Panc1 (cell line): ENCODE measurements at regions not wholly inside any gene's neighbourhood (a gene's known extent, or its start where the extent isn't known, plus 50 kb on each side); places are given as distances from the start of the nearest gene placed in this dataset.

Experiments
- POLR2AphosphoS5 ChIP-seq: IDR thresholded peaks from 2 replicates; pipeline ENCODE4 v1.6.1; 2012; ENCODE audit warnings: mild to moderate bottlenecking, low read depth, low read length, moderate library complexity
- SIN3A ChIP-seq: IDR thresholded peaks from 2 replicates; pipeline ENCODE4 v1.6.1; 2012; ENCODE audit warnings: low read depth, mild to moderate bottlenecking, low read length, moderate library complexity, borderline replicate concordance; ENCODE audit not compliant: insufficient read depth
- TCF7L2 ChIP-seq: IDR thresholded peaks from 2 replicates; pipeline ENCODE4 v1.6.1; 2011; ENCODE audit warnings: mild to moderate bottlenecking, low read depth, low read length, inconsistent platforms
- TF ChIP-seq, protein P1 (sequence below): fragments of 450-650 bp; IDR thresholded peaks from 2 replicates; pipeline ENCODE4 v1.5.1; 2017; ENCODE audit warnings: mild to moderate bottlenecking
- TF ChIP-seq, protein P2 (sequence below), 2 experiments: IDR thresholded peaks; 2 replicates each; pipeline ENCODE4 v1.6.1; 2011 to 2012; ENCODE audit warnings: low read depth in 2 of 2, control low read depth in 1 of 2, low read length in 1 of 2, mild to moderate bottlenecking in 1 of 2, moderate library complexity in 1 of 2; ENCODE audit not compliant: insufficient read depth in 1 of 2

DNA sequence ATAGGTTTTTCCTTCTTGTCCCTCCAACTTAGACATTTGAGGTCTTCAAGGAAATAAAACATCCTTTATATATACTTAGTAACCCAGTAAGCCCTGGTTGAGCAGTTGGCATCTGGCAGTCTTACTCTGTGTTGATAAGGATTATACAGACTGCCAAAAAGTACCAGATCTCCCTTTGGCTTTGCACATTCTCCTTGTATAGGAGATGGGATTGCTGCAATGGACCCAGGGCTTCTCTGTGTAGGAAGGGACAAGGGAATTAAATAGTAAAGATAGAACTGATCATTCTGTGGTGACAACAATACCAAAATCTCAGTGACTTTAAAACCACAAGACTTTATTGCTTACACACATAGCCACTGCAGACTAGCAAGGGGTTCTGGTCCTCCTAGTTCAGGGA lies 180.1 kb upstream of the CCDC196 start:
- TF ChIP-seq, protein P1, sequence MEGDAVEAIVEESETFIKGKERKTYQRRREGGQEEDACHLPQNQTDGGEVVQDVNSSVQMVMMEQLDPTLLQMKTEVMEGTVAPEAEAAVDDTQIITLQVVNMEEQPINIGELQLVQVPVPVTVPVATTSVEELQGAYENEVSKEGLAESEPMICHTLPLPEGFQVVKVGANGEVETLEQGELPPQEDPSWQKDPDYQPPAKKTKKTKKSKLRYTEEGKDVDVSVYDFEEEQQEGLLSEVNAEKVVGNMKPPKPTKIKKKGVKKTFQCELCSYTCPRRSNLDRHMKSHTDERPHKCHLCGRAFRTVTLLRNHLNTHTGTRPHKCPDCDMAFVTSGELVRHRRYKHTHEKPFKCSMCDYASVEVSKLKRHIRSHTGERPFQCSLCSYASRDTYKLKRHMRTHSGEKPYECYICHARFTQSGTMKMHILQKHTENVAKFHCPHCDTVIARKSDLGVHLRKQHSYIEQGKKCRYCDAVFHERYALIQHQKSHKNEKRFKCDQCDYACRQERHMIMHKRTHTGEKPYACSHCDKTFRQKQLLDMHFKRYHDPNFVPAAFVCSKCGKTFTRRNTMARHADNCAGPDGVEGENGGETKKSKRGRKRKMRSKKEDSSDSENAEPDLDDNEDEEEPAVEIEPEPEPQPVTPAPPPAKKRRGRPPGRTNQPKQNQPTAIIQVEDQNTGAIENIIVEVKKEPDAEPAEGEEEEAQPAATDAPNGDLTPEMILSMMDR: no peak
- TF ChIP-seq, protein P2, sequence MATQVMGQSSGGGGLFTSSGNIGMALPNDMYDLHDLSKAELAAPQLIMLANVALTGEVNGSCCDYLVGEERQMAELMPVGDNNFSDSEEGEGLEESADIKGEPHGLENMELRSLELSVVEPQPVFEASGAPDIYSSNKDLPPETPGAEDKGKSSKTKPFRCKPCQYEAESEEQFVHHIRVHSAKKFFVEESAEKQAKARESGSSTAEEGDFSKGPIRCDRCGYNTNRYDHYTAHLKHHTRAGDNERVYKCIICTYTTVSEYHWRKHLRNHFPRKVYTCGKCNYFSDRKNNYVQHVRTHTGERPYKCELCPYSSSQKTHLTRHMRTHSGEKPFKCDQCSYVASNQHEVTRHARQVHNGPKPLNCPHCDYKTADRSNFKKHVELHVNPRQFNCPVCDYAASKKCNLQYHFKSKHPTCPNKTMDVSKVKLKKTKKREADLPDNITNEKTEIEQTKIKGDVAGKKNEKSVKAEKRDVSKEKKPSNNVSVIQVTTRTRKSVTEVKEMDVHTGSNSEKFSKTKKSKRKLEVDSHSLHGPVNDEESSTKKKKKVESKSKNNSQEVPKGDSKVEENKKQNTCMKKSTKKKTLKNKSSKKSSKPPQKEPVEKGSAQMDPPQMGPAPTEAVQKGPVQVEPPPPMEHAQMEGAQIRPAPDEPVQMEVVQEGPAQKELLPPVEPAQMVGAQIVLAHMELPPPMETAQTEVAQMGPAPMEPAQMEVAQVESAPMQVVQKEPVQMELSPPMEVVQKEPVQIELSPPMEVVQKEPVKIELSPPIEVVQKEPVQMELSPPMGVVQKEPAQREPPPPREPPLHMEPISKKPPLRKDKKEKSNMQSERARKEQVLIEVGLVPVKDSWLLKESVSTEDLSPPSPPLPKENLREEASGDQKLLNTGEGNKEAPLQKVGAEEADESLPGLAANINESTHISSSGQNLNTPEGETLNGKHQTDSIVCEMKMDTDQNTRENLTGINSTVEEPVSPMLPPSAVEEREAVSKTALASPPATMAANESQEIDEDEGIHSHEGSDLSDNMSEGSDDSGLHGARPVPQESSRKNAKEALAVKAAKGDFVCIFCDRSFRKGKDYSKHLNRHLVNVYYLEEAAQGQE (IDR thresholded peaks at IDR 0.05; ENCODE audit: insufficient read depth in 1 of 2, low read depth in 2 of 2, low read length in 1 of 2): no peak
- TF ChIP-seq POLR2AphosphoS5: no peak
- TF ChIP-seq SIN3A: no peak
- TF ChIP-seq TCF7L2: no peak
